ENCODE measurements at regions not wholly inside any gene's neighbourhood (a gene's known extent, or its start where the extent isn't known, plus 50 kb on each side); places are given as distances from the start of the nearest gene placed in this dataset.
A peak's percentile ranks its signal among the peaks of the same experiment; 100 is the strongest.

DNA sequence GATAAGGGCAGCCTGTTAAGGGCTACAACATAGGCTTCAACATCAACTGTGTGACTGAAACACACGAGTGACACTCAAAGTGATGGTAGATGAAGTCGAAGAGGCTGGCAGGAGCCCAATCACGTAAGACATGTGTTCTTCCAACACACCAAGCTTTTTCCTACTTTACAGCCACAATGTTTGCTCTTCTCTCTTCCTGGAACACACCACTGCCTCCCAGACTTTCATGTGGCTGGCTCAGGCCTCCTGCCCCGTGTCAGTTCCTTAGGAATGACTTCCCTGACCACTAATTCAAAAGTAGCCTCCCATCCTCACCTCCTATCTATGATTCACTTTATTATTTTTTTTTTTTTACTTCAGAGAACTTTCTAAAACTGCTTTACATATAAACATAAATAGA, 209.2 kb downstream of the GPAM start:
- intact Hi-C loops (cut with DNase I; ENCODE audit: low total_unique reads) = no loop called here
- DNase-seq = no peak
- no peaks in the 10 kb centered on the region for H3K9me3 ChIP-seq
- TF ChIP-seq, protein P1, sequence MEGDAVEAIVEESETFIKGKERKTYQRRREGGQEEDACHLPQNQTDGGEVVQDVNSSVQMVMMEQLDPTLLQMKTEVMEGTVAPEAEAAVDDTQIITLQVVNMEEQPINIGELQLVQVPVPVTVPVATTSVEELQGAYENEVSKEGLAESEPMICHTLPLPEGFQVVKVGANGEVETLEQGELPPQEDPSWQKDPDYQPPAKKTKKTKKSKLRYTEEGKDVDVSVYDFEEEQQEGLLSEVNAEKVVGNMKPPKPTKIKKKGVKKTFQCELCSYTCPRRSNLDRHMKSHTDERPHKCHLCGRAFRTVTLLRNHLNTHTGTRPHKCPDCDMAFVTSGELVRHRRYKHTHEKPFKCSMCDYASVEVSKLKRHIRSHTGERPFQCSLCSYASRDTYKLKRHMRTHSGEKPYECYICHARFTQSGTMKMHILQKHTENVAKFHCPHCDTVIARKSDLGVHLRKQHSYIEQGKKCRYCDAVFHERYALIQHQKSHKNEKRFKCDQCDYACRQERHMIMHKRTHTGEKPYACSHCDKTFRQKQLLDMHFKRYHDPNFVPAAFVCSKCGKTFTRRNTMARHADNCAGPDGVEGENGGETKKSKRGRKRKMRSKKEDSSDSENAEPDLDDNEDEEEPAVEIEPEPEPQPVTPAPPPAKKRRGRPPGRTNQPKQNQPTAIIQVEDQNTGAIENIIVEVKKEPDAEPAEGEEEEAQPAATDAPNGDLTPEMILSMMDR (IDR thresholded peaks at IDR 0.05) = no peak
- TF ChIP-seq POLR2A (IDR thresholded peaks at IDR 0.05) = no peak
- H3K27ac ChIP-seq = no peak overlapping the region
- no peaks in the 10 kb centered on the region for H3K27me3 ChIP-seq
- H3K4me3 ChIP-seq = no peak overlapping the region
- H3K4me1 ChIP-seq = no peaks in the 10 kb centered on the region
- H3K36me3 ChIP-seq = no peaks in the 10 kb centered on the region

DNA sequence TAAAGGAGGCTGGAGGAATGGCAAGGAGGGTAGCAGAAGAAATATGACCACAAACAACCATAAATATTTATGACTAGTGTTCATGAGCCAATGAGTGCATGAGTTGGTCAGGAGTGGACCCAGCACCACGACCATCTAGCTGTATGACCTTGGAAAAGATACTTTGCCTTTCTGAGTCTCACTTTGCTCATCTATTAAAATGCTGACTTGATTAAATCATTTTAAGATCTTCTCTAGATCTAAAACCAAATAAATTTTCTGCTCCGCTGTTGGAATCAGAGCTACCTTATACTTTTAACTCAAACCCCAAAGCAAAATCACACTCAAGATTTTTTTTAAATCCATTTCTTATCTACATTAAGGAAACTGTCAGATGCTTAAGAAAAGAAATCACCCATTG, 207.0 kb downstream of the GPAM start:
- TF ChIP-seq POLR2A (IDR thresholded peaks at IDR 0.05) = no peak
- TF ChIP-seq, protein P1 (IDR thresholded peaks at IDR 0.05) = no peak
- Histone ChIP-seq H3K27ac (no peak overlapping the region), H3K4me1 (no peaks in the 10 kb centered on the region), H3K4me3 (no peak overlapping the region), H3K27me3 (no peaks in the 10 kb centered on the region), H3K9me3 (no peaks in the 10 kb centered on the region), H3K36me3 (no peaks in the 10 kb centered on the region)
- intact Hi-C loops (cut with DNase I; ENCODE audit: low total_unique reads) = no loop called here
- no peak for DNase-seq

DNA sequence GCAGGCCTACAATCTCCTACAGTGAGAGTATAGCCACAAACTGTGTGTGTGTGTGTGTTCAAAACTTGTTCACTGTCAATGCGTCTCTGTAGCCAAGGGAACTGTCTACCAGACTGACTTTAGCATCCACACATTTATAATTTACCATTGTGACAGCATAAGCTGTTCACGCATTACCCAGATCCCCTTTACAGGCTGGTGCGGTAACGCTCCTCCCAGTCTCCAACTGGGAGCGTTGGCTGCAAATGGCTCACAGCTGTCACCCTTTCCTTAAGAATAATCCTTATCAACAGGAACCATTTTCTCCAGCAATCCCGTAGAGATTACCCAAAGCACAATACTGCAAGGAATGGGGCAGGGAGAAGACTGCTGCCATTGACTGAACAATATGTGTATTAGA, 199.5 kb downstream of the GPAM start:
- H3K4me3 ChIP-seq = no peak overlapping the region
- H3K27ac ChIP-seq = no peak overlapping the region
- intact Hi-C loops (cut with DNase I; ENCODE audit: low total_unique reads) = no loop called here
- DNase-seq = no peak
- no peak for TF ChIP-seq POLR2A (IDR thresholded peaks at IDR 0.05)
- TF ChIP-seq, protein P1 (IDR thresholded peaks at IDR 0.05) = no peak
- no peaks in the 10 kb centered on the region for H3K9me3 ChIP-seq
- H3K36me3 ChIP-seq = no peaks in the 10 kb centered on the region
- no peaks in the 10 kb centered on the region for H3K4me1 ChIP-seq
- H3K27me3 ChIP-seq = no peaks in the 10 kb centered on the region

DNA sequence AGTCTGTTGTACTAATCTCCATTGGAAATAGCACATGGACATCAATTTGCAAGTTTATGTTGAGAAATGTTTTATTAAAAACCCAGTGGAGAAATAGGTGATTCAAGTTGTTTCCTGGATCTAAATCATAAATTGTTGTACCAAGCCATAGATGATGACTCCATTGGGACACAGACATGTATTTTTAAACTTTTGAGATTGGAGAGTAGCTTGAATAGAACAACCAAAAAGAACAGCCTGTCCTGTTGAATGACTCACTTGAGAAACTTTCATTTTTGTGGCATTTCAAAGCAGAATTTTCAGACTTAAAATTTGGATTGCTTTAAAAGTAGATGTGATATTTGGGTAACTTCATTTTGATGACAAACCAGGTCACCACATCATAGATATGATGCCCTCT, 197.5 kb downstream of the GPAM start:
- intact Hi-C loops (cut with DNase I; ENCODE audit: low total_unique reads) = no loop called here
- Histone ChIP-seq H3K27me3 (no peaks in the 10 kb centered on the region), H3K4me1 (no peaks in the 10 kb centered on the region), H3K9me3 (no peaks in the 10 kb centered on the region), H3K27ac (peak overlapping the region in 1 of 2 donors; percentile 57), H3K36me3 (no peaks in the 10 kb centered on the region), H3K4me3 (no peak overlapping the region)
- DNase-seq = no peak
- no peak for TF ChIP-seq POLR2A (IDR thresholded peaks at IDR 0.05)
- TF ChIP-seq, protein P1 (IDR thresholded peaks at IDR 0.05) = no peak

DNA sequence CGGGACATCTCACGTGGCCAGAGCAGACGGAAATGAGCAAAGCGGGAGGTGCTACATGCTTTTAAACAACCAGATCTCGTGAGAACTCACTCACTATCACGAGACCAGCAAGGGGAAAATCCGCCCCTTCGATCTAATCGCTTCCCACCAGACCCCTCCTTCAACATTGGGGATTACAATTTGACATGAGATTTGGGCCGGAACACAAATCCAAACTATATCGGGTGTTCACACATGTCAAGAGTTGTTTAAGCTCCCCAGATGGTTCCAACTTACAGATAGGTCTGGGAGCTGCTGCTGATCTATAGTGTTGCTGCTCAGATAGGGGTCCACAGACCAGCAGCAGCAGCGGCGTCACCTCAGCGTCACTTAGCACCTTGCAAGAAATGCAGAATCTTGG, 194.9 kb downstream of the GPAM start:
- no peaks in the 10 kb centered on the region for H3K9me3 ChIP-seq
- no peaks in the 10 kb centered on the region for H3K36me3 ChIP-seq
- no peak for DNase-seq
- no peak for TF ChIP-seq POLR2A (IDR thresholded peaks at IDR 0.05)
- TF ChIP-seq, protein P1 (IDR thresholded peaks at IDR 0.05) = no peak
- intact Hi-C loops (cut with DNase I; ENCODE audit: low total_unique reads) = no loop called here
- no peak overlapping the region for H3K4me3 ChIP-seq
- H3K4me1 ChIP-seq = no peaks in the 10 kb centered on the region
- H3K27me3 ChIP-seq = no peaks in the 10 kb centered on the region
- no peak overlapping the region for H3K27ac ChIP-seq
